HG03196 (cell line): ENCODE measurements at regions not wholly inside any gene's neighbourhood (a gene's known extent, or its start where the extent isn't known, plus 50 kb on each side); places are given as distances from the start of the nearest gene placed in this dataset.
"Not testable (repeated sequence)": the region's sequence is repeated elsewhere in the genome, so short reads cannot be mapped to it uniquely, and the experiment has no call there.

Experiments
- ATAC-seq: cut with Tn5 transposase; IDR thresholded peaks from one replicate; pipeline ENCODE4 v1.9.1; 2021; ENCODE audit not compliant: unreplicated experiment

- no peak for ATAC-seq
Observed at GRCh38 chr3:191813245-191813644, 352.3 kb downstream of the PYDC2 start.

DNA sequence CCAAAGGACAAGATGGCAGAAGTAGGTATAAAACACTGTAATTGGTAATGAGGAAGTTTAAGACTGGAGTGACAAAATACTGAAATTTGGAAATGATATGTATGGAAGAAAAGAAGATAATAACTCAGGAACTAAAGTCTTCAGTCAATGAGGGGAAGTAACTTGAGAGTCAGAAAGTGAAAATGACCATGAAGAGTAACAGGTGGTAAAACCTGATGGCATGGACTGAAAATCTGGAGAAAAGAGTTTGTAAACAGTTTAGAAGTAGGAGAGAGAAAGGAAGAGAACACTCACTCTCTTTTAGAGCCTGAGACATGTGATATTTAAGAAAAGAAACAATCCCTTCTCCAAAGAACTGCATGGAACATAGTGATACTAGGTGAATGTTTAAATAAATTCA, 387.9 kb downstream of the PYDC2 start:
- no peak for ATAC-seq

DNA sequence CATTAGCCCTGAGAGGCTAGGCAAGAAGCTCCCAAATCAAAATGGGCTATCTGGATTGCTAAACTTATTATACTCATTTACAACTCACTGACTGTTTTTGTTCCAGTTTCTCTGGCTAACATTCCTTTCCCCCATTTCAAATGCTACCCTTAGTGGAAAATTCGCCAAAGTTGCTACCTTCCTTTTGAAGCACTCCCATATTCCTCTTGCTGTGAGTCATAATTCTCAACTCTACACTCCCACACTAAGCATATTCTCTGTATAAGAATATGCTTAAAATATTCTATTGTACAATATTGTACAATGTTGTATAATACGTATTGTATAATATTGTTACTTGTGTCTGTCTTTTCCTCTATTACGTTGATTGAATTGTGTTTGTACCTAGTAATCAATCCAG, 398.6 kb downstream of the PYDC2 start:
- no peak for ATAC-seq

DNA sequence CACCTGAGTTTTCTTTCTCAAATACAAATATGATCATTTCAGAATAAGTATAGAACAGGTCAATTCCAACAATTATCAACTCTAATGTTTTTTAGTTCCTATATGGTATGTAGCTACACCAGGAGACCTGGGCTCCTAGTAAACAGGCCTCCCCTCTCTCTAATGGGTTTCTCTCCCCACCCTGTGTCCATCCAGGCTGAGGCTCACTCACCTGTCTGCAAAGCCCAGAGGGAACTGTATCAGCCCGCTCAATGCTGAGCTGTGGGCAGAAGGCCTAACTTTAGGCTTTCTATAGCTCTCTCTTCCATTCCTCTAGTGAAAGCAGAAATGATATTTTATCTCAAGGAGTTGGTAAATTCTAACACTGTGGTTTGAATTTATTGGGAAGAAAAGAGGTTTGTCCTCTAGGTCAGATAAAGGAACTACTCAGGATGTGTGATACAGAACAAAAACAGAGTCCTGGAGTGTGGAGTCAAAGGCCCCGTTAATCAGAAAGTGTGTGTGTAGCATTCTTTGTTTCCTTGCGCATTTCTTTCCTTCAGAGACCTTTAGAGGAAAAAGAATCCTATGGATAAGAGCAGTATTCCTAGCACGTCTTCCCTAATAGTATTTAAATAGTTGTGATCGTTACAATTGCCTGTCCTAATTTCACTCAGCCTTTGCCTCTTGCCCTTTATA, 408.9 kb downstream of the PYDC2 start:
- ATAC-seq: no peak

- ATAC-seq: no peak
Observed at GRCh38 chr3:191873736-191874135, 412.8 kb downstream of the PYDC2 start.

DNA sequence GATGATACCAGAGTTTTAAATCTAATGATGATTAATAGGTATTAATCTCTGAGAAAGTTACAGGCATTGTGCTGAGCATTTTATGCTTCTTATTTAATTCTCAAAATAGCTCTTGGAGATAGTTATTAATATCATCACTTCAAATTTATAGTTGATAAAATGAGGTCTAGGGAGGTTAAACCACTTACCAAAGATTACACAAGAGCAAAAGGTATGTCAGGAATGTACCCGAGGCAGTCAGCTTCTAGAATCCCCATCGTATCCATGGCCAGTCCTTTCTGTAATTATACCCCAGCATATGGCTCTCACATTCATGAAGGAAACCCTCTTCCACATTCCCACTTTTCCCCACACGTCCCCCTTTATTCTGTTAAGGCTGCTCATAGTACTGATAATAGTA, 421.3 kb downstream of the PYDC2 start:
- ATAC-seq: no peak

DNA sequence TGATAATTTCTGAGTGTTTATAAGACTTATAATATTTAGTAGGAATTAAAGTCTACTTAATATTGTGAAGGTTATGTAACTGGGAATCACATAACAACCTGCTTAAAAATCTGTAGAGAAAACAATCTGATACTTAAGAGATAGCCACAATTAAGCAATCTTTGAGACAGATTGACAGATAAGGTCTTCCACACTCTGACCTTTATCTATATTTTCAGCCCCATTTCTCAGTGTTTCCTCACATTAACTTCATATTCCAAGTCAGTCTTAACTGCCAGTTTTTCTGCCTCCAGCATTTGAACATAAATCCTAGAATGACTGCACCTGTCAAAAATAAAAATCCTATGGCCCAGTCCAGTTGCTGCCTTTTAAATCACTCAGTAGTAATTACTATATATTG, 423.2 kb downstream of the PYDC2 start:
- no peak for ATAC-seq

GRCh38 chr3:191889106-191889505, 428.1 kb downstream of the PYDC2 start:
- no peak for ATAC-seq

GRCh38 chr3:191889756-191890155, 428.8 kb downstream of the PYDC2 start:
- no peak for ATAC-seq

GRCh38 chr3:191894406-191894805, 433.4 kb downstream of the PYDC2 start:
- no peak for ATAC-seq

DNA sequence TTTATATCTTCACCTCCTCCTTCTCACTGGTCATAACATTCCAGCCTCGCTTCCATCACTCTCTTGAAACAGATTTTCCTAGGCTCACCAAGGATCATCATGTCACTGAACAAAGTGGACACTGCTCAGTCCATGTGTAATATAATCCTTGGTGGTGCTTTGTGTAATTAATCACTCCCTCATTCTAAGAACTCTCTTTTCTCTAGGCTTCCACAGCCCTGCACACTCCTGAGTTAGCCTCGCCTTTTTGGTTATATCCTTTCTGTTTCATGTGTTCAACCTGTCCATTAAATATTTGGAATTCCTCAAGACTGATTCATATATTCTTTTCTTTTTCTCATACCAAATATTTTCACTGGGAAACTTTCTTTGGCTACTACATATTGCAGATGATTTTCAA, 440.8 kb downstream of the PYDC2 start:
- ATAC-seq: no peak

DNA sequence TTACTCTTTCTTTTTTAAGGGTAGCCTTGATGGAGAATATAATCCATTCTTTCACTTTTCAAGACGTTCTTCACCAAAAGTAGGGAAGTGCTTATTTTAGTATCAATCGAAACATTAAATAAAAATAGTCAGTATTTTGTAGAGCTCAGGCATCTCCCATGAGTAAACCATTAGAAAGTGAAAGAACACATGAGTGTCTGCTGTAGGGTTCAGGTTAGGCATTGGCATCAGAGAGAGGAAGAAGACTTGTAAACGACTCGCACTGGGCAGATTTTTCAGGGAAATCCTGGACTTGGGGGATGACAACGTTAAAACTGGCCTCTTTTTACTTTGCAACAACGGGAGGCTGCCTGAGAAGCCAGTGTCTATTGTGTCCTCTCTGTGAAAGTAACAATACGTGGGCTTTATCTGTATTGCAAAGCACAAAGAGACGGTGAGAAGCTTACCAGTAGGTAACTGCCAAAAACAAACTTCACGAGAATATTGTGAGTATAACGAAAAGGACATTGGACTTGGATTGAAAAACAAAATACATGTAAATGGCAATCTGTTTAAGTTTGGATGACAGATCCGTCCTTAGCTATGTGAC, 451.7 kb downstream of the PYDC2 start:
- no peak for ATAC-seq

GRCh38 chr3:191915712-191916111, 454.7 kb downstream of the PYDC2 start:
- no peak for ATAC-seq

DNA sequence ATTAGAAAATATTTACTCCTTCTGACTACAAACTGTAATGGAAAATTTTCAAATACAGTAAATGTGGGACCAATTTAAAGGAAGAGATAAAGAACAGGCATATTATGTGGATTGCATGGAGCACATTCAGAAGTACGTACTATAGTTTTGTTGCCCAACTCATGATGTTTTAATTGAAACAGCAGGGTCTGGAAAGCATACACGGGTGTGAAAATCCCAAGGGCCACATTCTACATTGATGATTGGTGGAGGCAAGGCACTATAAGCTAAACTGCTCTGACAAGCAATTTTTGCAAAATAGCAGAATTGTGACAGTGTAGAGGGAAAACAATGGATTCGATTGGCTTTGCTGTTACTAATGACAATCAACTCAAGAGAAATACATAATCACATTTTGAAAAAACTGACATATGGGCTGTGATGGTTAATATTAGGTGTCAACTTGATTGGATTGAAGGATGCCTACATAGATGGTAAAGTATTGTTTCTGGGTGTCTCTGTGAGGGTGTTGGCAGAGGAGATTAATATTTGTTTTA, 458.6 kb downstream of the PYDC2 start:
- no peak for ATAC-seq

- no peak for ATAC-seq
Observed at GRCh38 chr3:191922570-191922969, 461.6 kb downstream of the PYDC2 start.

DNA sequence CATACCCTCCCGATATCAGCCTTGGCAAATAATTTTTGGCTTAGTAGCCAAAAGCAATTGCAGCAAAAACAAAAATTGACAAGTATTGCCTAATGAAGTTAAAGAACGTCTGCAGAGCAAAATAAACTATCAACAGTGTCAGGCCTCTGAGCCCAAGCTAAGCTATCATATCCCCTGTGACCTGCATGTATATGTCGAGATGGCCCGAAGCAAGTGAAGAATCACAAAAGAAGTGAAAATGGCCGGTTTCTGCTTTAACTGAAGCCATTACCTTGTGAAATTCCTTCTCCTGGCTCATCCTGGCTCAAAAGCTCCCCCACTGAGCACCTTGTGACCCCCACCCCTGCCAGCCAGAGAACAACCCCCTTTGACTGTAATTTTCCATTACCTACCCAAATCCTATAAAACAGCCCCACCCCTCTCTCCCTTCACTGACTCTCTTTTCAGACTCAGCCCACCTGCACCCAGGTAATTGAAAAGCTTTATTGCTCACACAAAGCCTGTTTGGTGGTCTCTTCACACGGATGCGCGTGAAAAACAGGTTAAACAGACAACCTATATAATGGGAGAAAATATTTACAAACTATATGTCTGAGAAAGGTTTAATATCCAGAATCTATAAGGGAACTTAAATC, 466.3 kb downstream of the PYDC2 start:
- ATAC-seq: not testable (repeated sequence)

GRCh38 chr3:191927998-191928397, 467.0 kb downstream of the PYDC2 start:
- not testable (repeated sequence) for ATAC-seq

DNA sequence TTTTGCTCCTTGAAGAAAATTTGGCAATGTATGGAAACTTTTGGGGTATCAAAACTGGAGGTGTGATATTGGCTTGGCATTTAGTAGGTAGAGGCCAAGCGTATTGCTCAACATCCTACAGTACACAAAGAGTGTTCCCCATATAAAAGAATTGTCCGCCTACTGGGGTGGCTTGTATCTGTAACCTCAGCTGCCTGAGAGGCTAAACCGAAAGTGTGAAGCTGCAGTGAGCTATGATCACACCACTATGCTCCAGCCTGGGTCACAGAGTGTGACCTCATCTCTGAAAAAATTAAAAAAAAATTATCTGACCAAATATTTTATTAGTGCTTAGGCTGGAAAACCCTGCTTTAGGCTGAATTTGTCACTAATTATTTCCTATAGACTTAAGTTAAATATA, 483.9 kb downstream of the PYDC2 start:
- ATAC-seq: no peak

DNA sequence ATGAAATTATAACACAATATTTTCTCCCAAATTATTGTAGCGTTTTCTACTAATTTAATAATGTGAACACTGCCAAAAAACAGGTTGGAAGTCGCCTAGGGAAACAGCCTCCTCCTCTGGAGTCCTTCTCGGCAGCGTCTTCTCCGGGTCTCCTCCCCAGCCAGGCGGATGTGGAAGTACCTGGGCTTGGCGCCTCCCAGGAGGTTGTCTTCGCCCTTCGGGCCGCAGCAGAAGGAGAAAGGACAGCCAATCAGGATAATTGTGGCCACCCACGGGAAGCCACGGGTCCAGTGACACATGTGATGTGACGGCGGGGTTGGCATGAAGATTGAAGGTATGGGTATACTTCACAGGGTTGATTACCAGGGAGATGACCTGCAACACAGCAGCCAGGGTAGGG, 491.2 kb downstream of the PYDC2 start:
- ATAC-seq: no peak

GRCh38 chr3:191952609-191953008, 491.6 kb downstream of the PYDC2 start:
- ATAC-seq: no peak

GRCh38 chr3:191958980-191959671, 498.2 kb downstream of the PYDC2 start:
- ATAC-seq: peak; percentile 52
